Neural cell (in vitro differentiated cells): ENCODE measurements at regions not wholly inside any gene's neighbourhood (a gene's known extent, or its start where the extent isn't known, plus 50 kb on each side); places are given as distances from the start of the nearest gene placed in this dataset.

ENCODE experiments used
- H2AFZ ChIP-seq: fragments of 200-600, 300-800 bp; sonication (generic), shearing (Covaris generic); 2 replicates; pipeline ENCODE4 v1.6.0; 2014; ENCODE audit warnings: low read depth, mild to moderate bottlenecking, antibody characterized with exemption, low read length, moderate library complexity
- H3F3A ChIP-seq: fragments of 200-600 bp; shearing (Covaris generic); 2 replicates; pipeline ENCODE4 v1.6.1; 2016; ENCODE audit warnings: mild to moderate bottlenecking, moderate library complexity, mixed read lengths, antibody characterized with exemption, low read length; ENCODE audit not compliant: insufficient read depth, poor library complexity, severe bottlenecking
- H3K27ac ChIP-seq: fragments of 200-600, 300-800 bp; sonication (generic), shearing (Covaris generic); 2 replicates; pipeline ENCODE4 v1.5.1; 2014; ENCODE audit warnings: mild to moderate bottlenecking, low read length, moderate library complexity
- H3K27me3 ChIP-seq: fragments of 300-800, 200-600 bp; sonication (generic), shearing (Covaris generic); 2 replicates; pipeline ENCODE4 v1.6.0; 2014; ENCODE audit warnings: mild to moderate bottlenecking, low read depth, low read length, moderate library complexity; ENCODE audit not compliant: insufficient read depth
- H3K36me3 ChIP-seq: fragments of 300-800, 200-600 bp; sonication (generic), shearing (Covaris generic); 2 replicates; pipeline ENCODE4 v1.5.1; 2014; ENCODE audit warnings: mild to moderate bottlenecking, antibody characterized with exemption, low read length, moderate library complexity; ENCODE audit not compliant: insufficient read depth
- H3K4me2 ChIP-seq: fragments of 300-800, 200-600 bp; sonication (generic), shearing (Covaris generic); 2 replicates; pipeline ENCODE4 v1.6.0; 2014; ENCODE audit warnings: mild to moderate bottlenecking, low read length
- H3K4me3 ChIP-seq: fragments of 300-800, 200-600 bp; sonication (generic), shearing (Covaris generic); 2 replicates; pipeline ENCODE4 v1.5.1; 2014; ENCODE audit warnings: mild to moderate bottlenecking, low read length, moderate library complexity
- H3K79me2 ChIP-seq: fragments of 200-600 bp; shearing (Covaris generic); replicated peaks from 2 replicates; pipeline ENCODE4 v1.6.0; 2014; ENCODE audit warnings: mild to moderate bottlenecking, low read length, moderate library complexity; ENCODE audit not compliant: insufficient read depth
- H3K9ac ChIP-seq: fragments of 300-800, 200-600 bp; sonication (generic), shearing (Covaris generic); 2 replicates; pipeline ENCODE4 v1.6.1; 2016; ENCODE audit warnings: mild to moderate bottlenecking, low read length, mixed read lengths
- H3K9me2 ChIP-seq: fragments of 200-600 bp; shearing (Covaris generic); 2 replicates; pipeline ENCODE4 v1.6.1; 2016; ENCODE audit warnings: mild to moderate bottlenecking, low read length, mixed read lengths; ENCODE audit not compliant: insufficient read depth
- H3K9me3 ChIP-seq: fragments of 200-600, 300-800 bp; sonication (generic), shearing (Covaris generic); 2 replicates; pipeline ENCODE4 v1.6.1; 2016; ENCODE audit warnings: mild to moderate bottlenecking, mixed run types, low read length, moderate library complexity, mixed read lengths
- H4K20me1 ChIP-seq: fragments of 200-600 bp; shearing (Covaris generic); 2 replicates; pipeline ENCODE4 v1.6.1; 2016; ENCODE audit warnings: mild to moderate bottlenecking, mixed run types; ENCODE audit not compliant: insufficient read depth
- CTCF ChIP-seq: fragments of 450-650 bp; IDR thresholded peaks from 2 replicates; pipeline ENCODE4 v1.5.1; 2014; ENCODE audit warnings: antibody characterized with exemption, mild to moderate bottlenecking, moderate library complexity; ENCODE audit not compliant: poor library complexity, severe bottlenecking
- EP300 ChIP-seq: fragments of 450-650 bp; conservative IDR thresholded peaks from 2 replicates; pipeline ENCODE4 v1.6.1; 2014; ENCODE audit warnings: antibody characterized with exemption, mild to moderate bottlenecking, moderate library complexity; ENCODE audit not compliant: poor library complexity, severe bottlenecking
- EZH2 ChIP-seq: fragments of 200-600, 300-800 bp; shearing (Covaris generic), sonication (generic); IDR thresholded peaks from 2 replicates; pipeline ENCODE4 v1.6.1; 2014; ENCODE audit warnings: antibody characterized with exemption, low read length, borderline replicate concordance, mild to moderate bottlenecking; ENCODE audit not compliant: insufficient read depth, poor library complexity, severe bottlenecking
- MXI1 ChIP-seq: fragments of 450-650 bp; conservative IDR thresholded peaks from 2 replicates; pipeline ENCODE4 v1.6.1; 2014; ENCODE audit warnings: antibody characterized with exemption, mild to moderate bottlenecking; ENCODE audit not compliant: poor library complexity, severe bottlenecking
- POLR2AphosphoS5 ChIP-seq: IDR thresholded peaks from 2 replicates; pipeline ENCODE4 v1.6.1; 2012
- RAD21 ChIP-seq: fragments of 450-650 bp; conservative IDR thresholded peaks from 2 replicates; pipeline ENCODE4 v1.6.1; 2014; ENCODE audit warnings: antibody characterized with exemption, mild to moderate bottlenecking, moderate library complexity
- SMC3 ChIP-seq: fragments of 450-650 bp; conservative IDR thresholded peaks from 2 replicates; pipeline ENCODE4 v1.6.1; 2014; ENCODE audit warnings: antibody characterized with exemption, mild to moderate bottlenecking, moderate library complexity; ENCODE audit not compliant: poor library complexity
- TAF1 ChIP-seq: IDR thresholded peaks from 2 replicates; pipeline ENCODE4 v1.6.1; 2012; ENCODE audit warnings: low read depth
- TF ChIP-seq, protein P1 (sequence below): IDR thresholded peaks from 2 replicates; pipeline ENCODE4 v1.6.1; 2012; ENCODE audit warnings: borderline replicate concordance

DNA sequence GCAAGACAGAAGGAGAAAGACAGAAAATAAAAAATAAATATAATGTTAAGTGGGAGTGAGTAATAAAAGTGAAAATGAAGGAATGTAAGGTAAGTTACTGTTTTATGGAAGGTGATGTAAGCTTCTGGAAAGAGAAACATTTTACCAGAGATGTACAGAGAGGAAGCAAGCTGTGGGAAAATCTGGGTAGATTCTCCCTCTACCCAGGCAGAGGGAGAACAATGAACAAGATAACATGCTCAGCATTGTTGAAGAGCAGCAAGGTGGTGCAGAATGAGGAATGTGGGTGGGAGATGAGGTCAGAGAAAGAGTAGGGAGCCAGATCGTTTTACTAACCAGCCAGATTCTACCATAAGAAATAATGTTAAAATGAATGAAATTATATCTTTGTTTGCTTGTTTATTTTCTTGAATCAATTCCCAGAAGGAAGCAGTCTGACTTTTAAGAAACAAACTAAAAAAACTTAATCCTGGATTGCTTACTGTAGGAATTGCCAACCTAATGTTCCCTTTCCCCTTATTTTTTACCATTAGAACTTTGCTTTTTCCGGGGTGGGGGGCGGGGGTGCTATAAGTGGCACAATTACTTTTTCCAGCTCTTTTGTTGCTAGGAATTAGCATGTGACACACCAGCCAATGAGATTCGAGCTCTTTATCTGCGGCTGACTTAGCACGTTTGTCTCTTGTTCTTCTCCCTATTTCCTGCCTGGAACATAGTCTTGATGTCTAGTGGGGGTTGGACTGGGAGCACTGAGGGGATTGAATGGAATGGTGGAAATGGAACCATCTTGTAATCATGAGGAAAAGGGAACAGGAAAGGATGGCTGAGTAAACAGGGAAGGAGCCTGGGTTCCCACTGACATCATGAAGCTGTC, 356.7 kb downstream of the TMEM167A start:
- no peak overlapping the region for H2AFZ ChIP-seq
- no peaks in the 10 kb centered on the region for H3K36me3 ChIP-seq
- H3K4me2 ChIP-seq, result no peak overlapping the region
- TF ChIP-seq POLR2AphosphoS5, result no peak
- no peak for TF ChIP-seq TAF1
- TF ChIP-seq, protein P1, sequence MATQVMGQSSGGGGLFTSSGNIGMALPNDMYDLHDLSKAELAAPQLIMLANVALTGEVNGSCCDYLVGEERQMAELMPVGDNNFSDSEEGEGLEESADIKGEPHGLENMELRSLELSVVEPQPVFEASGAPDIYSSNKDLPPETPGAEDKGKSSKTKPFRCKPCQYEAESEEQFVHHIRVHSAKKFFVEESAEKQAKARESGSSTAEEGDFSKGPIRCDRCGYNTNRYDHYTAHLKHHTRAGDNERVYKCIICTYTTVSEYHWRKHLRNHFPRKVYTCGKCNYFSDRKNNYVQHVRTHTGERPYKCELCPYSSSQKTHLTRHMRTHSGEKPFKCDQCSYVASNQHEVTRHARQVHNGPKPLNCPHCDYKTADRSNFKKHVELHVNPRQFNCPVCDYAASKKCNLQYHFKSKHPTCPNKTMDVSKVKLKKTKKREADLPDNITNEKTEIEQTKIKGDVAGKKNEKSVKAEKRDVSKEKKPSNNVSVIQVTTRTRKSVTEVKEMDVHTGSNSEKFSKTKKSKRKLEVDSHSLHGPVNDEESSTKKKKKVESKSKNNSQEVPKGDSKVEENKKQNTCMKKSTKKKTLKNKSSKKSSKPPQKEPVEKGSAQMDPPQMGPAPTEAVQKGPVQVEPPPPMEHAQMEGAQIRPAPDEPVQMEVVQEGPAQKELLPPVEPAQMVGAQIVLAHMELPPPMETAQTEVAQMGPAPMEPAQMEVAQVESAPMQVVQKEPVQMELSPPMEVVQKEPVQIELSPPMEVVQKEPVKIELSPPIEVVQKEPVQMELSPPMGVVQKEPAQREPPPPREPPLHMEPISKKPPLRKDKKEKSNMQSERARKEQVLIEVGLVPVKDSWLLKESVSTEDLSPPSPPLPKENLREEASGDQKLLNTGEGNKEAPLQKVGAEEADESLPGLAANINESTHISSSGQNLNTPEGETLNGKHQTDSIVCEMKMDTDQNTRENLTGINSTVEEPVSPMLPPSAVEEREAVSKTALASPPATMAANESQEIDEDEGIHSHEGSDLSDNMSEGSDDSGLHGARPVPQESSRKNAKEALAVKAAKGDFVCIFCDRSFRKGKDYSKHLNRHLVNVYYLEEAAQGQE, result no peak
- TF ChIP-seq RAD21, result no peak
- no peak for TF ChIP-seq CTCF
- TF ChIP-seq EZH2, result no peak
- TF ChIP-seq EP300, result no peak
- no peak for TF ChIP-seq MXI1
- no peak for TF ChIP-seq SMC3
- no peak overlapping the region for H3K9ac ChIP-seq
- H3K9me3 ChIP-seq, result no peaks in the 10 kb centered on the region
- H3K27ac ChIP-seq, result no peak overlapping the region
- no peaks in the 10 kb centered on the region for H4K20me1 ChIP-seq
- no peak overlapping the region for H3K4me3 ChIP-seq
- no peaks in the 10 kb centered on the region for H3K79me2 ChIP-seq
- no peaks in the 10 kb centered on the region for H3K27me3 ChIP-seq
- H3F3A ChIP-seq, result no peaks in the 10 kb centered on the region
- H3K9me2 ChIP-seq, result no peaks in the 10 kb centered on the region

- no peak overlapping the region for H3K27ac ChIP-seq
- H3F3A ChIP-seq, result no peaks in the 10 kb centered on the region
- TF ChIP-seq TAF1 (no peak), RAD21 (no peak), EZH2 (no peak), CTCF (no peak), EP300 (no peak), MXI1 (no peak), SMC3 (no peak), POLR2AphosphoS5 (no peak)
- TF ChIP-seq, protein P1, result no peak
- no peaks in the 10 kb centered on the region for H3K27me3 ChIP-seq
- no peaks in the 10 kb centered on the region for H4K20me1 ChIP-seq
- no peaks in the 10 kb centered on the region for H3K9me2 ChIP-seq
- H2AFZ ChIP-seq, result no peak overlapping the region
- no peak overlapping the region for H3K9ac ChIP-seq
- no peaks in the 10 kb centered on the region for H3K79me2 ChIP-seq
- H3K36me3 ChIP-seq, result no peaks in the 10 kb centered on the region
- no peaks in the 10 kb centered on the region for H3K9me3 ChIP-seq
- no peak overlapping the region for H3K4me2 ChIP-seq
- H3K4me3 ChIP-seq, result no peak overlapping the region
Measured at GRCh38 chr5:82719368-82719767, 357.8 kb downstream of the TMEM167A start.
